Limb (tissue), 2 donors: ENCODE measurements at regions not wholly inside any gene's neighbourhood (a gene's known extent, or its start where the extent isn't known, plus 50 kb on each side); places are given as distances from the start of the nearest gene placed in this dataset.
"Not testable (repeated sequence)": the region's sequence is repeated elsewhere in the genome, so short reads cannot be mapped to it uniquely, and the experiment has no call there.

Experiments used
- DNase-seq, 2 donors: peaks; one replicate each; pipeline ENCODE4 v3.0.0-alpha.2; 2016; ENCODE audit errors: extremely low spot score in 2 of 2

DNA sequence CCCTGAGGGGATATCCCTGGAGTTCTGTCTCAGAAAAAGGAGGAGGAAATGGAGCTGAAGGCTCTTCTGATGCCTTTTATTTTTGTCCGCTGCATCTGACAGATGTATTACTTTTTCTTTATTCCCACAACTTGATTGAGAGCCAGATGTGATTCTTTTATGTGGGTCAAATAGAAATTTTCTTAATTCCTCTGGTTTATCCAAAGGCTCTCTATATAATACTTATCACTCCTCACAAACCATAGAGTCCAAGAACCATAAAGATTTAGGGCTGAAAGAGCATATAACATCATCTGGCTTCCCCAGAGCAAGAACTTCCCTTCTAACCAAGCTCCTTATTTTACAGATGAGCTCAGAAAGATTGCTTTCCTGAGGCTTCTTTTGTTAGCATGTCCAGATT lies 756.7 kb upstream of the FAM241A start:
- no peak for DNase-seq

DNA sequence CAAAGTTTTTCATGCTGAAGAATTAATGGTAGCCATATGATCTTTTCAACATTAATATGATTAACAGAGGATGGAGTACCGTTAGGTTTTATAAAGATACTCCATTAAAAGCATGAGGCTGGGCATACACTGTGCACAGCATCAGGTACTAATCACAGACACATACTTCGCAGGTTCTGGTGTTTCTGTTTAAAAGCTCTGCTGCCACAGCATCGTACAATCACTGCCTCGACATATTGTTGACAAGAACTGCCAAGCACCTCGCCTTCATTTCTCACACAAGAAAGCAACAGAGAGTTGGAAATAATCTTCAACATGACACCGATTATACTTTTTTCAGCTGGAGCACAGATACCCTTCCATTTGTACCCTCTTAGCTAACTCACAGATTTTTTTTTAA lies 753.4 kb upstream of the FAM241A start:
- no peak for DNase-seq

DNA sequence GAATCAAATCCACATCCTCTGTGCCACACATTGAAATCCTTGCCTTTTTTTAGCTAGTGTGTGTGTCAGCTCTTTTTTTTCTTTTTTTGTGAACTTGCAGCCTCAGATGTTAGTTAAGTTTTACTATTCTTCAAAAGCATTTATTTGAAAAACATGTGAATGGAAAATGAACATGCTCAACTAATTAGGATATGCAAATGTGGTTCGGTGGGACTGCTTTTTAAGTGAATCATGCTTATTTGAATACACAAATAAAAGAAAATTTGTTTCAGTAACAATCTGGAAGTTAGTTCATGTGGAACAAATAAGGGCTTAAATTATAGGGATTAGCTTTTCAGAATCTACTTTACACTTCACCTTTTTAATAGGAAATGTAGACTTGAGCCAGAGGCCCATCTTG lies 751.5 kb upstream of the FAM241A start:
- no peak for DNase-seq

DNA sequence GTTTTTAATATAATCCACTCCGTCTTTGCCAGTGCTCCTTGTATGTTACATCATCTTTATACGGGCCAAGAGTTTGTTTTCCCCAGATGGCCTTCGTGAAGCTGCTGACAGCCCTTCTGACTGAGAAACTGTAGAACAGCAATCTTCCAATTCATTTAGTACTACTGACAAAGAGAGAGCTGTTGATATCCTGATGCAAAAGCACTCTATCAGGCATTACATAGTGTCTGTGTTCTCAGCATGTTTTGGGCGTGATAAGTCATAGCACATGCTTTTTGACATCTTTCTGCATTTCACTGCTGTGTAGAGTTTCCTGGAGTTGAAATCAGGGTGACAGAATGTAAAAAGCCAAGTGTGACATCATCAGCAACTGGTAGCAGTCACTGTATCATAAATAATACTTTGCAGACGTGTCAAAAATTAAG lies 746.3 kb upstream of the FAM241A start:
- DNase-seq = peak; percentile 45 to 87

DNA sequence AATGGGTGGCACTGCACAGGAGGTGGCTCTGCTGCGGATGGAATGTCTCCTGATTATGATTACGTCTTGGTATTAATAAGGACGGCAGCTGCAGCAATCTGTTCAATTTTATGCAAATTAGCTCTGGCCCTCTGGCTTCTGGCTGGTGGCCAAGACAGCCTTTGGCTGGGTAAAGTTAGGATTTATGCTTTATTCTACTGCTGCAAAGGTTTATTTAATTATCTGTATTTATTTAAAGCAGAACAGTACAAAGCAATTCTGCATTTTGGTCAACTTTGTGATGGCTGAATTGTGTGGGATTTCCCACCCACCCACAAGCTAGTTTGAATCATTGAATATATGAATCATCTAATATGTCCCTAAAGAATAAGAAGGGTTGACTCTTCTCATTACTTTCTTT lies 745.6 kb upstream of the FAM241A start:
- DNase-seq = peak; percentile 55 to 59

DNA sequence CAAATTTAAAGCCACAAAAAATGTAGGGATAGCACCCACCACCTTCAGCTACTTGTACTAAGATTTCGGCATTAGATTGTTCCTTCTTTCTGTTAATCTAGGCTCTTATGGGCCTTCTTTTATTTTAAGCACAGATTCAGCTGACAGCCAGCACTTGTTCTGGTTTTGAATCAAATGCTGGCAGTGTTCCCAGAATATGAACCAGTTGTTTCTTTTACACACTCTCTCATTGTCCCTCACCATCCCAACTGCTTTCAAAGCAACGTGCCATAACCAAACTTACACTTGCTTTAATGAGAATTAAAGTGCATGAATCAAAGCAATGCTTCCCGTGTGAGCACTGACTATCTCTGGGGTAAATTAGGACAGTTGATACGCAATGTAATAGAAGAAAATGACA lies 744.5 kb upstream of the FAM241A start:
- DNase-seq = peak in 1 of 2 donors; percentile 85

DNA sequence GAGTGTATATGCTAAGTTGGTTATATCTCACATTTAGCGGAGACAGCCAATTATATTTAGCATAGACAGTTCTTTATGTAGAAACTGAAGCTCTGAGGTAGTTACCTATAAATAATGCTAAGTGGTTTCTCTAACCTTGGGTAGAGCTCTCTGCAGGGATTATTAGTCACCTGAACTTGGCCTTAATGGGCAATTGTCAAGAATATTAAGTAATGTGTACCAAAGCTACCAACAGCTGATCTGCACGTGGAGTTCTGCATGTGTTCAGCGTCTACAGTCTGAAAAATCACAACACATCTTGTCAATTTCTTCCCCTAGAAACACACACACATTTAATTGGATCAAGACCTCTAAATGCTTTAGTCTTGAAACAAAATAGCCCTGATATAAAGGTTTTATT lies 740.6 kb upstream of the FAM241A start:
- DNase-seq = no peak

DNA sequence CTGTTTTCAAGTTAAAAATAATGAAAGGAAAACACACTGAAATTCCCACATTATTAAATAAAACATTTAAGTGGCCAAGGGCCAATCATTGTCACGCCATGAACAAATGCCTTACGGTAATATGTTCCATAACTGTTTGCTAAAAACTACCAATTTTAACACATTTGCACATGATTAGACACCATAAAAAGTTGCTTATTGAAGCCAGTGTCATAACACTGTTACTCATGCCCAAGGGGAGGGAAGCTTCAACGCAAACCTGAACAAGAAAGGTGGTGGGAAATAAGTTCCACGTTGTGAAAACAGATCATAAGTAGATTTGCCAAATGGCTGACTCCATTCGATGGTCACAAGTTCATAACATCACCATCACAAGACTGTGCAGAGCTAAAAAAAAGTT lies 739.3 kb upstream of the FAM241A start:
- no peak for DNase-seq

DNA sequence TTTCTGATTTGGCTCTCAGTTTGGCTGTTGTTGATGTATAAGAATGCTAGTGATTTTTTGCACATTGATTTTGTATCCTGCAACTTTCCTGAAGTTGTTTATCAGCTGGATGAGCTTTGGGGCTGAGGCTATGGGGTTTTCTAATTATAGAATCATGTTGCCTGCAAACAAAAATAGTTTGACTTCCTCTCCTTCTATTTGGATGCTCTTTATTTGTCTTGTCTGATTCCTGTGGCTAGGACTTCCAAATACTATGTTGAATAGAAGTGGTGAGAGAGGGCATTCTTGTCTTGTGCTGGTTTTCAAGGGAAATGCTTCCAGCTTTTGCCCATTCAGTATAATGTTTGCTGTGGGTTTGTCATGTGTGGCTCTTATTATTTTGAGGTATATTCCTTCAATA lies 734.7 kb upstream of the FAM241A start:
- no peak for DNase-seq

DNA sequence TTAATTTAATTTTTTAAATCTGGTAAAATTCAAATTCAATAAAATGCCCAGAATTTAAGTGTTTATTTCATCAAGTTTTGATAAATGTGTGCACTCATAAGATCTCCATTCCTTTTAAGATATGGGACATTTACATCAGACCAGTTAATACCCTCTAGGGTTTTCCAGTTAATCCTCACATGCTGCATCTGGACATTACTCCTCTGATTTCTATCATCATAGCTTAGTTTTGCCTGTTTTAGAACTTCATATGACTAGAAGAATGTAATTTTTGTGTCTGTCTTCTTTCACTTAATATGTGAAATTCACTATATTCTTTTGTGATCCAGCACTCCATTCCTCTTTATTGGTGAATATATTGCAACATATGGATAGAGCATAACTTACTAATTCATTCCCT lies 727.7 kb upstream of the FAM241A start:
- DNase-seq = no peak

DNA sequence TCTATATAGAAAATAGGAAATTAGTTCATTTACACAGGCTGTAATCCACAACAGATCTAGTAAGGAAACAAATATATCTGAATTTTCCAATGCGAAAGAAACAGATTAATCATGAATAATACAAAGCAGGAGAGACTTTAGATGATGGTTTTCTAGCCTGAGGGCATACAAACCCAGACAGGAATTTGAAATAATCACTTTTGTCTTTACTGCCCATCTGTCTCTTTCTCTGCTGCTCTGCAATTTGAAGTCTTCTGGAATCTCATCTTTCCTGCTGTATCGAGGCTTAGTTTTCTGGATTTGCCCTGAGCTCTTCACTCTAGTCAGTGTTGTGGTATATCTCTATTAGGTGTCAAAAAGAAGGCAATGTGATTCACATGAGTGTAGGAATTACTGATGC lies 711.8 kb upstream of the FAM241A start:
- no peak for DNase-seq

DNA sequence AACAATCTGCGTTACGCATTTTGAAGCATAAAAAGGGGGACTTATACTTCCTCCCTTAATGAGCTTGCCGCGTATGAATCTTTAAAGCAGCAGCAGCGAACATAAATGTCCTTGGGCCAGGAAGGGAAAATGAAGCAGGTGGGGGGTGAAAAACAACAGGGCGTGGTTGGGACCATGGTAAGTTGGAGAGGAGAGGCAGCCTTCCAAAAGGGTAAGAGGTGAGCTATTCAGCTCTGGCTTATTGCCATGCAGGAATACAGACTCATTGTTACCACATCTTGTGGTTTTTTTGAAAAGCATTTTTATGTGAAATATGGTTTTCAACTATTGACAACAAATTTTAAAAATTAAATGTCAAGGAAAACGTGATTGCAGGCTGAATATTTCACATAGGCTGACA lies 710.7 kb upstream of the FAM241A start:
- no peak for DNase-seq

DNA sequence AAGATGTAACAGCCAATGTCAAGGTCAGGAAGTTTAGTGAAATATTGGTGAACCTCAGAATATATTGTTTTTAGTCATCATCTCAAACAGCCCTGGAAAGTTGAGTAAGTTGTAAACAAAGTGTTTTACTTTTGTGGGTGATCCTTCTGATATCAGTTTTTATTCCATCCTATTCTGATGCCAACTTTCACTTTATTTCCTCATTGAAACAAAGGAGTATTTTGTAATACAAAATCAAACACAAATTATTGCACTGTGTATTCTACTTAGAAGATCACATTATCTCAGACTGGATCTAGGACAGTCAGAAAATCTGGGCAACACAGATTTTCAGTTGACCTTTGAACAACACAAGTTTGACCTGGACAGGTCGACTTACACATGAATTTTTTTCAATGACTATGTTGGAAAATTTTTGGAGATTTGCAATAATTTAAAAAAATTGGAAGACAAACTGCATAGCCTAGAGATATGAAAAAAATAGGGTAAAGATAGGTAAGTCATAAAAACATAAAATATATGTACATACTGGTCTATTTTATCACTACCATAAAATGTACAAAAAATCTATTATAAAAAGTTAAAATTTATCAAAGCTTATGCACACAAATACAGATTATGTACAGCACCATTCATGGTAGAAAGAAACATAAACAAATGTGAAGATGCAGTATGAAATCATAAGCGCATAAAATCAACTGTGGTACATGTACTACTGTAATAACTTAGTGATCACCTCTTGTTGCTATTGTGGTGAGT lies 709.1 kb upstream of the FAM241A start:
- no peak for DNase-seq

DNA sequence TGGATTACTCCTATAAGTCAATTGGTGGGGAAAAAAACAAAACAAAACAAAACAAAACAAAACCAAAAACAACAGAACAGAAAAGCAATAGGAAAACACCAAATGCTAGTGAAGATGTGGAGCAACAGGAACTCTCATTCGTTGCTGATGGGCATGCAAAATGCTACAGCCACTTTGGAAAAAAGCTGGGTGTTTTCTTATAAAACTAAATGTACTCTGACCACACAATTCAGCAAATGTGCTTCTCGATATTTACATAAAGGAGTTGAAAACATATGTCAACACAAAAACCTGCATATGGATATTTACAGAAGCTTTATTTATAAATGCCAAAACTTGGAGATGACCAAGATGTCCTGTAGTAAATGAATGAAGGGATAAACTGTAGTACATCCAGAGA lies 703.6 kb upstream of the FAM241A start:
- DNase-seq = no peak

DNA sequence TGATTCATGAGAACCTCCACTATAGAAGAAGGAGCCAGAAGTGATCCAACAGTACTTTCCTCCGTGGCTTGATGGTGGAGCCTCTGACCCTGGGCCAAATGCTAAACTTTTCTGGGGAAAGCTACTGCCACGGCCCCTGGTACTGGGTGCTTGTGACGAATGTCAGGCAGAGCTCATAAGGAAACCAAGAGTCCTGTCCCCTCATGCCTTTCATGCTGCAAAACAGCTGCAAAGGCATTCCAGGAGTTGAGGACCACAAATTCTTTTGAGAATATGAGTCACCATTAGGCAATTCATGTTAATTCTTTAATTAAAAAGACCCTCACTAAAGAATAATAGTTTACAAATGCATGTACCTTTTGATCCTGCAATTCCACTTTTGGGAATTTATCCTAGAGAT lies 700.4 kb upstream of the FAM241A start:
- DNase-seq = not testable (repeated sequence)

DNA sequence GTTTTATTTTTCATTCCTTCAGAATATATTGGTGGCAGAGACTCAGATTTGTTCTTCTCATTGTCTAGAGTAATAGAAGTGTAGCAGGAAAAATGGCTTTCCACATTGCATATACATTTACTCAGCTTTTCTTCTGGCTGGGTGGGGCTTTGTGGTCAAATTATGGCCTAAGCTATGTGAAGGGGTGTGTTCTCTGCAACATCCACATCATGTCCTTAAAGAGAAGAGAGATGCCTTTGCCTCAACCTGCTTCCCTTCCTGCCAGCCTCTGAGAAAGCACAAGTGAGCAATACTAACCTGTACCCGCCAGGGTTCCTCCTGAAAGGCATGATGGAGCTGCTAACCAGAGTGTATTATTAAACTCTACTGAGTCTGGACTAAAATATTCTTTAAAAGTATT lies 695.6 kb upstream of the FAM241A start:
- DNase-seq = no peak

DNA sequence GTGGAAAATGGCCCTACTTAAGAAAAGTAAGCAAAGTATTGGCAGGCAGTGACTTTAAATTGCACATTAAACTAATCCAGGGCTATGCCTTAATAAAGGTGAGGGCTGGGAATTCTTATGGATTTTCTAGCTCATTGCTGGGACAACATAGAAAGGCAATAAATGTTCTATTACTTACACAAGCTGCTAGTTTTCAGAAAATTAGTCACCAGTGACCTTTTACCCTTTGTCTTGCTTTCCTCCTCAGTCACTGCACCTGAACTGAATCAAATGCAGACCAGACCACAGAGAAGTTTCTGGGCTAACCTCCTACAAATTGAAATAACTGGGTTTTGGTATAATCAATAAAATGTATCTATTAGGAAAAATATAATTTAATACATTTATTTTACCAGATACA lies 694.4 kb upstream of the FAM241A start:
- DNase-seq = no peak

DNA sequence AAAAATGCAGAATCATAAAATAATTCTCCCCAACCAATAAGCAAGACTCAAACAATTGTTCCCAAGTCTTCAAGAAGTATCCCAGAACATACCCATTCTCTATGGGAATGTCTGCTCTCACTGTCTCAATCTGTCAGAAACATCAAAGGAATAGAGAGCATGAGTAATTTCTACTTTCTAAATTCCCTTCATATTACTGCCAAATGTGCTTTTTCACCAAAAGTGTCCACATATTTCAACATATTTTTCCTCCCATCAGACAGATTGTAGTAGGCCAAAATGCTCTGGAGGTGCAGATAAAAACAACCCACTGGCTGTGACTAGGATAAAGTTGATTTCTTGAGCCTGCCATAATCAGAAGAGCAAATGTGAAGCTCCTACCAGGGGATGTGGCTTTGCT lies 692.0 kb upstream of the FAM241A start:
- no peak for DNase-seq

DNA sequence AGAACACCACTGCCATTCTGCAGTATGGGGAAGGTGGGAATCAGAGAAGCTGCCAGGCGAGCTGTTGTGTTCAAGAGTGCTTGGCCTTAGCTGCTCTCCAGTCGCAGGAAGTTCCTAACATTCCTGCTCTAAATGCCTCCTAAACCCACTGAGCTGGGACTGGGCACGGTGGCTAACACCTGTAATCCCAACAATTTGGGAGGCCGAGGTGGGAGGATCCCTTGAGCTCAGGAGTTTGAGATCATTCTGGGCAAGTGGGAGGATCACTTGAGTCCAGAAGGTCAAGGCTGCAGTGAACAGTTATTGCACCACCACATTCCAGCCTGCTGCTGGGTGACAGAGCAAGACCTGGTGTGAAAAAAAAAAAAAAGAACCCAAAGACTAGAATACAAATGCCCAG lies 690.3 kb upstream of the FAM241A start:
- no peak for DNase-seq

DNA sequence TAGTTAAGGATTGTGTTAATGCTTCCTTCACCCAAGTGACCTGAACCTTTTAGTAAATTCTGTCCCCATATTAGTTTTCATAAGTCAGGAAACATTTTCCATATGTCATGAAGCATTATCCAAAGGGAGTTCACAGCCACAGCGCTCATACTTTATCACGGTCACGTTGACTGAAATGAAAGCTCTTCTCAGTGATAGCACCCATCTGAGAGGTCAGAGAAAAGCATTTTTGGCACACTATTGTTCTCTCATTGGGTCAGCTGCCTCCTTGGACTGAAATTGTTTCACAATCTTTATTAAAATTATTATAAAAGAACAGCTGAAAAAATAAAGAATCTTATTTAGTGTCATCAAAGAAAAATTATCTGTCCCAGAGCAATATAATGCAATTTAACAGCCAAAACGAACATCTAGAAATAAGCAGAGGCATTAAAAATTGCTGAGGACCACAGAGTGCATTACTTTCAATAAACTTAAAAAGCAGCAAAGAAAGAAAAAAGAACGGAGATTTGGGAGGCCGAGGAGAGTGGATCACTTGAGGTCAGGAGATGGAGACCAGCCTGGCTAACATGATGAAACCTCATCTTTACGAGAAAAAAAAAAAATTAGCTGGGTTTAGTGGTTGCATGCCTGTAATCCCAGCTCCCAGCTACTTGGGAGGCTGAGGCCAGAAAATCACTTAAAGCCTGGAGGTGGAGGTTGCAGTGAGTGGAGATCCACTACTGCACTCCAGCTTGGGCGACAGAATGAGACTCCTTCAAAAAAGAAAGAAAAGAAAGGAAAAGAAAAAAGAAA lies 680.8 kb upstream of the FAM241A start:
- no peak for DNase-seq

DNA sequence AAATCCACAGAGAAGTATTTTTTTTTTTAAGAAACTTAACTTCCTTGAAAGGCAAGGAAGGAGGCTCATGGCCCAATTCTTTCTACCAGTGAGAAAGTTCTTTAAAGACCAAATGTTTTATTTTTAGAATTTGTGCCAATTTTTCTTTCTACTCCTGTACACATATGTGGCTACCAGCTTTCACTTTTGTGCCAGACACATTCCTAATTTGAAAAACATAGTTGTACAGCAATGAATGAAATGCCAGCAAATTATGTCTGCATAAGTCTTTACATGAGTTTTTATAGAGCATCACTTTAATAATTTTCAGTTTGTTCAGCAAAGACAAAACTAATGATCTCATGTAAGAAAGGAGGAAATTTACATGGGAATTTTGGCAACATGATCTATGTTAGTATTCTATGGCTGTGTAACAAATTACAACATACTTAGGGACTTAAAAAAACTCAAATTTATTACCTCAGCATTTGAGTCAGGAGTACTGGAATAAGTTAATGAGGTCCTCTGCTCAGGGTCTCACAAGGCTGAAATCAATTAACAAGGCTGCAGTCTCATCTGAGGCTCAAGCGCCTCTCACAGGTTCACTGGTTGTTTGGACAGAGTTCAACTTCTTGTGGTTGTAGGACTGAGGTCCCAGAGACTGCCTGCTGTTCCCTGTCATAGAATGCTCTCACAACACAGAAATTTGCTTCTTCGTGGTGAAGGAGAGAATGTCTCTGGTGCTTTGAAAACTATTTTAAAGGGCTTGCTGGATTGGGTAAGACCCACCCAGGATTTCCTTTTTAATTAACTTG lies 678.2 kb upstream of the FAM241A start:
- DNase-seq = peak in 1 of 2 donors; percentile 39

DNA sequence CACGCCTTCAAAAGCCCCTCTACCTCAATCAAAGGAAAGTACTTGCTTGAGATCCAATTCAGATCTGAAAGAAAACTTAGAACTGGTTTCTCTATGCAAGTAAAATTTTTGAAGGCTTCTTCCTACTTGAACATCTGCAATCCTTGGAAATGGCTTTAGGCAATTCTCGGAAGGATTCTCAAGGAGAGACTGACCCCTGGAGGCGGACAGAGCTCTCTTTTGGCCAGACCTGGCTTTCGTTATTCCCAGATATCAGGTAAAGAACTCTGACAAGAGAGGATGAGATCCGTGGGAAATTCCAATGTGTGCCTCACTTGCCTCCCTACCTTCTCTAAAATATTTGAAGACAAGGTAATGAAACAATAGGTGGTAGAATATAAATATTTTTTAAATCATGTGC lies 670.3 kb upstream of the FAM241A start:
- peak; percentile 45 to 46 for DNase-seq
